Midbrain (tissue), 1 donor: ENCODE measurements at regions not wholly inside any gene's neighbourhood (a gene's known extent, or its start where the extent isn't known, plus 50 kb on each side); places are given as distances from the start of the nearest gene placed in this dataset.

Experiments
- DNase-seq: peaks from one replicate; lab custom pipeline; 2025; lab: John Stamatoyannopoulos, UW

DNA sequence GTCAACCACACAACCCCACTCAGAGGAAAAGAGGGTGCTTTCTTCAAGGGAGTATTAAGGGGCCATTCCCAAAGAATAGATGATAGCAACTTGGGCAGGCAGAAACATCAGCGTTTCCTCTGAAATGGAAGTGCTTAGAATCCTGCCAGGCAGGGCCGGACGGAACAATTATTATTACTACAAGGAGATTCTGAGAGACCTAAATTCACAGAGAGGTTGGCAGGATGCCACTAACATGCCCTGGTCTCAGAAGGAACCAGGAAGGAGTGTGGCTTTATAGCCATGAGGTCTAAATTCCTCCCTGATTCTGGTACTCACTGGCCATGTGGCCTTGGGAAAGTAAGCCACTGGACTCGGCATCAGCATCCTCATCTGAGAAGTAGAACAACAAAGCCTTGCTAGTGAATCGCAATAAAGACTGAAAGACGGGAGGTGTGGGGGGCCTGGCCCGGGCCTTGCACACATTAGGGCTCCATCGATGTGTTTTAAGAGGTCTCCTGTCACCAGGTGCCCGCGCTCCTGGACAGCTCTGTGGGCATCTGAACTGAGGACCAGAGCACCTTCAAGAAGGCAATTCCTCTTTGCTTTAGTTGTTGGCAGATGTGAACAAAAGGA is 131.5 kb downstream of the OAT start:
- no peak for DNase-seq

DNA sequence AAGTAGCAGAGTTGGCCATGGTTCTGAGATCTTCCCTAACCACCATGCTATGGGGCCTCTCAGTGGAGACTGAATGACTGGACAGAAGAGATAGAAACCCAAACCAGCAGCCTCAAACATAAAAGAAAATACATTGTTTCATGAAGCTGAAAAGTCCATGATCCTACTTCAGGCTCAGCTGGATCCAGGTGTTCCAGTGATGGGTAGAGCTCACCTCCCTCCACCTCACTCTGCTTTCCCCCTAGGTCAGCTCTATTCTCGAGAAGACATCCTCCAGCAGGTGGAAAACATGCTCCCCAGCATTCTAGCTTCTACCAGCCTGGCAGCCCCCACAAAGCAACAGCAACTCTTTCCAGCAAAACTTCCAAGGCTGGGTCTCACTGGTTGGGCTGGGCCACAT is 132.1 kb downstream of the OAT start:
- DNase-seq = no peak

DNA sequence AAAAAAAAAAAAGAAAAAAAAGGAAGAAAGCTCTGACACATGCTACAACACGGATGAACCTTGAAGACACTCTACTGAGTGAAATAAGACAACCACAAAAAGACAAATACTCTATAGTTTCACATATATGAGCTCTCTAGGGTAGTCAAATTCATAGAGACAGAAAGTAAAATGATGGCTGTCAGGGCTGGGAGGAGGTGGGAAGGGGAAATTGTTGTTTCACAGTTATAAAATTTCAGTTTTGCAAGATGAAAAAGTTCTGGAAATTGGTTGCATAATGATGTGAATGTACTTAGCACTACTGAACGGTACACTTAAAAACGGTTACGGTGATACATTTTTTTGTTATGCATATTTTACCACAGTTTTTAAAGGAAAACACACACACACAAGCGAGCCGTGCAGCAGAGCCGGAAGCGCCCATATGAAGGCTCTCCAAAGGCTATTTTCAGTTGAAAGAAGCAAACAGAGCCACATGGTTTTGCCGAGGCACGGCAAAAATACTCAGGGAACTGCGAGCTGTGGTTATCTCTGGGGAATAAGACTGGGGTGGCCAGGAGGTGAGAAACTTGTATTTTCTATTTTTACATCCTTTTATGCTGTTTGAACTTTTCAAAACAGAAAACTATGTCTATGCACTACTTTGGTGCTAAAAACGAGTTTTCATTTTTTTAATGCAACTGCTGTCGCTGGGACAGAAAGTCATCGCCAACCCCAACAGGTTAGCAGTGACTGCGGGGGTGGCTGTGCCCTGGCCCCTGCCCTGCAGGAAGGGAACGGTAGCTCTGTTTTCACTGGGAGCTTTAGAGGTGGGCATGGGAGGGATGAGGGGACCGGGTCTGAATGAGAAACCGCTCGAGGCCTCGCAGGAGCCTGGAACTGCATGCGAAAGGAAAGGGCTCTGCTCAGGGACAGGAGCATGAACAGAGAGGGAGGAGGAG is 132.9 kb downstream of the OAT start:
- no peak for DNase-seq

DNA sequence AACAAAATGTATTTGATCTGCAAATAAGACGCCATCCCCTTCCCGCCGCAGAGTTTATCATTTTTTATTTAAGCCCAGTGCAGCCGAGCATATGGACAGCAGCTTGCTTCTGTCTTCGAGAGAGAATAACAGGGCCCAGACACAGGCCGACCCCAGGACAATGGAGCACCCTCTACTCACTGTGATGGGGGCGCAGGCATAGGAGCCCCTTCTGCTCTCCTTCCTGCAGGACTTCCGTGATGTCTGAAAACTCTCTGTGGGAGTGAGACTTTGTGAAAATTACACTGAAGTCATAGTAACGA is 134.8 kb downstream of the OAT start:
- no peak for DNase-seq

DNA sequence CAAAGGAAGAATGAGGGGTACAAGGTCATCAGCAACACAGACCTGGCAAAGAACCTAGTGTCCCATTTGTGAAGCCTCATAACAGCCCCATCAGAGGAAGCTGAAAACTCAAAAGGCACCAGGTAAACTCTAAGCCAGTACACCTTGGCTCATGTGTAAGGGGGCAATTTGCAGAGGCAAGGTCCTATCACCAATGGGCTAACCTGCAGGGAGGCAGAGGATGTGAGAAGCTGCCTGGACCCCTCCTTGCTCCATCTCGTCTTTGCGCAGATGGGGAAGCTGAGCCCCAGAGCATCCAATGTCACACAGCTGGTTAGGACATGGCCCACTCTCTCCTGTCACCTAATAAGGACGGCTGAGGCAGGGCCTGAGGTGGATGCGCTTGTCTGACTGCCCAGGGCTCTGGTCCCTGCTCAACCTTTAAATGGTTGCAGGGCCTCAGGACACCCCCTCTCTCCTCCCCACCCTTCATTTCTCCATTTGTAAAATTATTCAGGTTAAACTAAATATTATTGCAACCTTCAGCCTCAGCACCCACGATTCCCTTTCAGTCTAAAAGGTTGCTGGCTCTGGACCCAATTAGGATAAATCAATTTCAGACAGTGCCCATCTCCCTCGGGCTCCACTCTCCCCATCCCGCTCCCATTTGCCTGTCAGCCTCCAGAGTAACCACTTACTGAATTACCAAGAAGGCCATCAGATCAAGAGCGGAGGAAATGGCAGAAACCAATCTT is 135.3 kb downstream of the OAT start:
- no peak for DNase-seq

DNA sequence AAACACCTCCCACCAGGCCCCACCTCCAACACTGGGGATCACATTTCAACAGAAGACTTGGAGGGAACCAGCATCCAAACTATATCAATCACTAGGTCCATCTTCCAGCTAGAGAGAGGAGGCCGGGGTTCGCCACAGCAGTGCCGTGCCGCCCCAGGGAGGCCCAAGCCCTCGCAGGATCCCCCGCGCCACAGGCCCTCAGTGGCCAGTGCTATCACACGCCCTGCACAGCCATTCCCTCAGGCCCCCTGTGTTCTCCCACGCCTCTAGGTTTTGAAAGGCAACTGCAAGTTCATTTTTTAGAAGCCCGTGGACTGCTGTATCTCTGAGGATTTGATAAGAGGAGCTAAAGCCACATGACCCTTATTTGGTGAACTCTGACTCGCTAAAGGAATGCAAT is 136.4 kb downstream of the OAT start:
- no peak for DNase-seq

DNA sequence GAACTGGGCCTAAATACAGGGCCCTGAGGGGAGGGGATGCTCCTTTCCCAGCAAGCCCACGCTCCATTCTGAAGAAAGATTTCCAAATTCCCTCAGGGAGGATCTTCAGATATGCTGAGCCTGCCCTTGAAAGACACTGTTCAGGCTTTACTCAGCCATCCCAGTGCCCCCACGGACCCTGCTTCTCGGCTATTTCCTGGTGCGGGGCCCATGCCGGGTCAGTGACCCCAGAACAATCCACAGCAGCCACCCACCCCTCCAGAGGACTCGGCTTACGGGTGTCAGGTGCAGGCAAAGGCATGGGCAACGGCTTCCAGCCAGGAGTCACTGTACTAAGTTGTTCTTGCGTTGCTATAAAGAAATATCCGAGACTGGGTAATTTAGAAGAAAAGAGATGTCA is 137.1 kb downstream of the OAT start:
- no peak for DNase-seq

DNA sequence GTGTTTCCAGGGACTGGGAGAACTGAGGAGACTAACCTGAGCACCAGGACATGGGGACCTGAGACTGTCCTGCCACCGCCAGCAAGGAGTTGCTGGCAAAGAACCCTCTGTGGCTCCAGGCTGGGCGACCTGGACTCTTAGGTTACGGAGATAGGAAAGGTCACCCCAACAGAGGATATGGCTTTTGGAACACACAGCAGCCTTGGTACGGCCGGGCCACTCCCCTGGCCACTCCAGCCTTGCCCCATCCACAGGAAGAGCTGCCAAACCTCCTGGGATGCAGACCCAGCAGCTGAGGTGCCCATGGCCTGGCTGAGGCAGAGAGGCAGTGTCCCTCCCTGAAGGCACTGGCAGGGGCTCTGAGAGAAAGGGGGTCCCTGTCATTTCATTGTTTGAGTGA is 137.8 kb downstream of the OAT start:
- no peak for DNase-seq

DNA sequence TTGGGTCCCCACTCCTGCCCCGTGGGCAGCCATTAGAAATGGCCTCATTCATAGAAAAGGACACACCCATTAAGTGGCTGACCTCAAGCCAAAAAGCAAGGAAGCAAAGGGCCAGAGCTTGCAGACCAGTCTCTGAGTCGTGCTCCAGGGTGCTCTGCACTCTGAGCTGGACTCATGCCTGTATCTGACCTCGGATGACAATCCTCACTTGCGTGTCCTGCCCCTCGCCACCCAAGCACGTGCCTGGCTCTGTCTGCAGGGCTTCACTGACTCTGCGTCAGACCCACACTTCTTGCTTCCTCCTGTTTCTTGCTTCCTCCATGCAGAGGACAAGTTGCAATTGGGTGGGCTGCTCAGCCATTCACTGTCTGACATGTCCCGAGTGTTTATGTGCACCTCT is 138.8 kb downstream of the OAT start:
- DNase-seq = no peak

DNA sequence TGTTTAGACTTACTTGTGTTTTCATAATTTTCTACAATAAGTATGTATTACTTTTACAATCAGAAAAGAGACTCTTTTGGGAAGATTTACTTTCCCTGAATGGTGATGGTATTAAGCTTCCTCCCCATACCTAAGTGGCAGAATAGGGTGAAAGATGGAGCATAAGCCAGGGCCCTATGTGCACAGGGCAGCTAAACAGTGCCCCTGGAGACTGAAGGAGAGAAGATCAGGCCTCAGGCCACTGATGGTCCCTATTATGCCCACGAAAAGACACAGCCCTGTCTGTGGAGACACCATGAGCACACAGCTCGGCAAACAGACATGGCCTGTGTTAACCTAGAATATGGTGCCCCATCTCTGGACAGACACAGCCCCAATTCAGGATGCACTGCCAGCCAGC is 139.4 kb downstream of the OAT start:
- no peak for DNase-seq

DNA sequence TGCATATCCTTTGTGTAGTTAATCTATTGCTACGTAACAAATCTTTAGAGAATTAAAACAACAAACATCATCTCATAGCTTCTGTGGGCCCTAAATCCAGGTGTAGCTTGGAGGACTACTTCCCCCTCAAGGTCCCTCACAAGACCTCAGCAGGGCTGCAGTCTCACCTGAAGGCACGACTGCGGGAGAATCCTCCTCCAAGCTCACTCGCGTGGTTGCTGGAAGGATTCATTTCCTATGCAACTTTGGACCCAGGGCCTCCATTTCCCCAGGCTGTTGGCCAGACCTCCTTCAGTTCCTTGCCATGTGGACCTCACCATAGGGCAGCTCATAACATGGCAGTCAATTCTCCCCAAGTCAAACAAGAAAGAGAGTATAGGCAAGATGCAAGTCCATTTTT is 140.4 kb downstream of the OAT start:
- no peak for DNase-seq

DNA sequence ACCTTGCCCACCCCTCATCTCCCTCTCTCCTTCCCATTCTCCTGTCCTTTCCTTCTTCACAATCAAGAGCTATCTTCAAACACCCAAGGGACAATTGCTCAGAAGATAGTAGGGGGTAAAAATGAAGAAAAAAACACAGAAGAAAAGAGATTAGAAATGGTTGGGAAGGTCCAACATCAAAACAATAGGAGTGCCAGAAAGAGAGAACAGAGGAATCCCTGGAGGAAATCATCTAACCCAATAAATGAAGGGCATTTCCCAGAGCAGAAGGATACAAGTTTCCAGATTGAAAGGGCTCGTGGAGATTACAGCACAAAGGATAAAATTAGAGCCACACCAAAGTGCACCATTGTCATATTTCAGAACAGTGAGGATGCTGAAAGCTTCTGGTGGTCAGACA is 145.6 kb downstream of the OAT start:
- DNase-seq = no peak

DNA sequence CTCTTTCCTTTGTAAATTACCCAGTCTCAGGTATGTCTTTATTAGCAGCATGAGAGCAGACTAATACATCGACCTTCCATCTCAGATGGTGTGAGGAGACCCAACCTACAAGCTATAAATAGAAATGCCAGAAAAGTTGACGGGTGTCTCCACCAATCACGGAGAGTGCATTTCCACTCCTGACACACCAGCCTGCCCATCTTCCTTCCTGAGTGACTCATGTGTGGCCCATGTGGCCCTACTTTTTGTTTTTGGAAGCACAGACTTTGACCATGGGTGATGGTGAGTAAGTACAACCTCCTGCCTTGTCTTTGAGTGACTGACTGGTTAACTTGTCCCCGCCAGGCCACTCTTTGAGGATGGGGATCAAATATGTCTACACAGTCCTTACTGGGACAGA is 147.0 kb downstream of the OAT start:
- DNase-seq = no peak

DNA sequence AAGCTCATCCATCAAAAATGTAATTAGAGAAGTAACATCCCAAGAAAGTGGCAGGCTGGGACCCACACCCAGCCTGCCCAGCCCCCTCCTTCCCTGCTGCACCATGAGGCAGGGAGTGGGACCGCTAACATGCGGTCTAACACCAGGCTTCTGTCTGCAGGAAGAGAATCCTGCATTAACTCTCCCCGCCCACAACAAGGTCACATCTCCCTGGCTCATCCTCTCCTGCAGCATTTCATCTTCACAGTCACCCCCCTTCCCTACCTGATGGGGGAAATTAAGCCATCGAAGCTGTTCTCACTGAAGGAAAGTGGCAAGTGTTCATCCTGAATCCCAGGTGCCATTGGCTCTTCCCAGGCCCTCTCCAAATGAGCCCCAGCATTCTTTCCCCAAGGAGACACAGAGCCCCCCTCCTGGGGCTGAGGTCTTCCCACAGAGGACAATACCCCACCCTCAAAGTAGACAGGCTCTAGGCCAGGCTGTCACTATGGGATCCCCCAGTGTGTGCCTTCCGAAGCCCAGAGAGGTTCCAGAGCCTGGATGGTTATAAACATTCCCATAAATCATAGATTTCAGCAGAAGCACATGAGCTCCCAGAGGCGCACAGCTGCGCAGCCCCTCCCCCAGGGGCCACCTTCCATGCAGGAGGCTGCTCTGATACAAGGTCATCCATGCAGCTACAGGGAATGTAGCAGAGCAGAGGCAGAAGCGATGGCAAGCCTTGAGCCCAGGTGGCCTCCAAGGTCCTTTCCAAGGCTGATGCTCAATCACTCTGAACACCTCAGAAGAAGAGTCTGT is 148.0 kb downstream of the OAT start:
- no peak for DNase-seq

DNA sequence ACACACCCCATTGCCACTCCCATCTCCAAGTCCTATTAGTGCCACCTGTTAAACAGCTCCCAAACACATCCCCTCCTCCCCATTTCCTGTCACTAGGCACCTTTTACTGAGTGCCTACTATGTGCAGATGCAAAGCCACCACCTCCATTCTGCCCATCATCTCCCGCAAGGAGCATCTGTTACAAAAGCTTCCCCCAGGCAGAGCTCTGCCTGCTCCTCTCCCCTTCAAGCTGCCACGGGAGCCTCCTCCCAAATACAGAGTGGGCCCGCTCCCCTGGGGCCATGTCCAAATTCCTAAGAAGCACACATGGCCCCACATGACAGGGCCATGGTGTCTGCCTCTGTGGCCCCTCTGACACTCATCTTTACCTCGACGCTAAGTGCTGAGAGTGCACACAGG is 149.7 kb downstream of the OAT start:
- no peak for DNase-seq

DNA sequence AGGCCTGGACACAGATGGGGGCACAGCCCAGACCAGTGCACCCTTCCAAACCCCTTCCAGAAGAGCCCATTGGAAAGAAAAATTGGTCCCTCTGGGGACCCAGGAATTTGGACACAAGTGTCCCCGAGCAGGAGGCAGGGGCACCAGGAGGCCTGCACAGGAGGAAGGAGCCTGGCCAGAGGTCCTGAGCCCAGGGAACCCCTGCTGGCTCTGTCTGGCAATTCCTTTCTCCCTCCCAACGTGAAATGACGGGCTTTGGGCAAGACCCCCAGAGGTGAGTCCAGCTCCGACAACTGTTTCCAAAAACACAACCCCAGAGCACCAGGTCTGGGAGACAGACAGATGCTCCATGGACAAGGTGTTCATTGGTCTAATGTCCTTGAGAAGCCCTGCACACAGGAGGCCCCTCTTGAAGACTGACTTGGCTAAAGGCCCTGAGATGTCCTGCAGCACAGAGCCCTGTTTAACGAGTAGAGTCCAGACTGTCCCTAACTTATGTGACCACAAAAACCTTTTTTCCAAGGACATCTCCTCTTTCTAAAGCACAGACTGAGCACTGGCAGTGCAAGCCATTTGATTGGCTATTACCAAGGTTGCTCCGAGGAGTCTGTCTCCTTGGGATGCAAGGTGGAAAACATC is 150.7 kb downstream of the OAT start:
- DNase-seq = no peak

DNA sequence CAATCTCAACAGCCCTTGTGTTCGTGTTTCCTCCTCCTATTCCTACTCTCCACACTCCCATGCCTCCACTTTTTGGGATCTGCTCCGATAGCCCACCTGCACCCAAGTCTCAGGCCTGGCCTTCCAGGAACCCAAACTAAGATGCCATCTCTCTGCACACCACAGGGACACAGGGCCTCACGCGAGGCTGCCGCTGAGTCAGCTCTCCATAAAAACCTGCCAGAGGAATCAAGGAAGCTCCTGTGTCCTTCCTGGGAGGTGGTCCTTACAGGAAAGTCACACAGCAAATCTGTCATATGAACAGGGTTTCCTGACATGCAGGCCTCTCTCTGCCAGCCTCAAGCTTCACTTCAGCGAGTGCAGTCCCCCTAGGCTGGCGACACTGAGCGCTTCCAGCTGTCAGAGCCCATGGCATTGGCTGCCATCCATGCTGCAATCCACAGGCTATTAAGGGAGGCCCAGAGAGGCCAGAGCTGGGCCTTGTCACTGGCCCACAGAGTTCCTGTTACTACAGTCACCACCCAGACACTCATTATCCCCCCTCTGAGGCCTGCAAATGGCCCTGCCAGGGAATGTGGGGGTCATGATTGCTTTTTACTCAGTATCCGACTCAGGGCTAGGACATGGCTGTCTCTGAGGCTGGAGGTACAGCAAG is 151.4 kb downstream of the OAT start:
- DNase-seq = no peak

DNA sequence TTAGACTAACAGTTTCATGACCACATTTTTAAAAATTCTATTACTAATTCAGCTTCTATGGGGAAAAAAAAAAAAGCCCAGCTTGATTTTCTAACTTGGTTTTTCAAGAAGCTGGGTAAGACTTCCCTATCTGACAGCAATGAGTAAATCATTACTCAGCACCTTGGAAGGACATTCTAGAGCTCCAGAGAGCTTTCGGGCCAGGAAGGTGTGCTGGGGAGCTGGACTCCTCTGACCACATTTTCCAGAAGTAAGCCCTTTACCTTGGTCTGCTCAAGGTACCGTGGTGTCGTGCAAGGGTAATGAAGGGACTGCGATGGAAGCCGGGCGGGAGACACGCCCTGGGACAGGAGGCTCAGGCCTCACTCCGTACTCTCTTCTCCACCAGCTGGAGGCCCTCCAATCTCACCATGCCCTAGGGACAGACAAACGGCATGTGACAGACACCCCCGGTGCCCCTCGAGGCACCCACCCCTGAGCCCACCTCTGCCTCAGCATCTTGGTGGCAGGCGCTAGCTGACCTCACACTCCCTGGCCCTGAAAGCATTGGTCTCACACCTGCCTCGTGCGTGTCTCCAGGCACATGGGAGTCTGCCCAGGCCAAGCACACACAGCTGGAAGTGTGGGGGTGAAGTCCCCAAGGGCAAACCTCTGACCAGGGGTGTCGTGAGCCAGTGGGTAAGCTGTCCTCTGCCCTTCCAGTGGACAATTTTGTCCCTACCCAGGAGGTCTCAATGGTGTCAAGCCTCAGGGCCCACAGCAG is 152.1 kb downstream of the OAT start:
- DNase-seq = no peak

DNA sequence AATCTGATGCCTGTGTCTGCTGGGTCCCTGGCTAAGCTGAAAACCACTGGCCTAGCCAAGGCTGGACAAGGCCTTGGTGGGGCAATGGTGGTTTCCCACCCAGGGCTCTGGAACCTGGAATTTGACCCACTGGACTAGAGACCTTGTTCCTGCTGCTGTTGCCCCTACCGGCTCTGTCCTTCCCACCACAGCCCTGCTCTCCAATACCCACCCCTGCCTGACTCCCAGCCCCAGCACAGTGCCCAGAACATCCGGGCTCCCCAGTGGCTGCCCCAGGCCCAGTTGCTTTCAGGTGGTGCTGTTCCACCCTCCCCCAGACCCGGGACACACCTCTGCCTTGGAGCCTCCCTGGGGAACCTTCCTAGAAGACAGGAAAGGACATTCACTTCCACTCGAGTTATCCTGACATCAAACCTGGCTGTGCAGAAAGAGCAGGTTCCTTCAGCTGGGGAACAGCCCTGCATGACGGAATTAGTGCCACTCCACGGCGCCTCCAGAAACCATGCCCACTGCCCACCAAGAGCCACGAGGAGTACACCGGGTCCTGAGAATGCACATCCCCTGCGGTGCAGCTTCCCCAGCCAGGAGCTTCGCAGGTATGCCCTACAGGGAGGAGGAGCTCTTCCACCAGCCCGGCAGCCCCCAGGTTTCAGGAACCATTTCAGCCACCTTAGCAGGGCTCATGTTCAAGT is 152.8 kb downstream of the OAT start:
- no peak for DNase-seq

DNA sequence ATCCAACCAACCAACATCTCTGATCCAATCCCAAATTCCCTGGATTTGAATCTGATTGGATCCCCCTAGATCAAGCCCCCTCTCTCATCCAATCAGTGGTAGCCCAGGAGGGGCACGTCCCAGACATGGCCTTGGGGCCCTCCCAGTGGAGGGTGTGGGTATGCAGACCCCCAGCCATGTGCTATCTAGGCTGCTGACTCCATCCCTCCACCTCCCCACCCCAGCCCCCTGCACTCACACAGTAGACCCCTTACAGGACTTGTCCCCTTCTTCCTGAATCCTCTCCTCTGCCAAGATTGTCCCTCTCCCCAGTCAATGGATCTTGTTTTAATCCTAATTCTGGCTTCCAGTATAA is 153.4 kb downstream of the OAT start:
- DNase-seq = no peak
